PC-3 (cell line): ENCODE measurements at regions not wholly inside any gene's neighbourhood (a gene's known extent, or its start where the extent isn't known, plus 50 kb on each side); places are given as distances from the start of the nearest gene placed in this dataset.

Experiments used
- CTCF ChIP-seq: fragments of 300-600 bp; sonication (generic); conservative IDR thresholded peaks from 2 replicates; pipeline ENCODE4 v1.5.1; 2017; ENCODE audit warnings: antibody characterized with exemption, low read depth, mild to moderate bottlenecking, low read length
- EZH2 ChIP-seq: fragments of 300-600 bp; sonication (generic); IDR thresholded peaks from one replicate; pipeline ENCODE4 v1.6.1; 2017; ENCODE audit warnings: antibody characterized with exemption, mild to moderate bottlenecking, low read length; ENCODE audit not compliant: unreplicated experiment
- EZH2phosphoT487 ChIP-seq: fragments of 300-600 bp; sonication (generic); IDR thresholded peaks from 2 replicates; pipeline ENCODE4 v1.6.1; 2018; ENCODE audit warnings: mild to moderate bottlenecking, antibody characterized with exemption, low read length, borderline replicate concordance

GRCh38 chr12:9260931-9261330 lies 52.7 kb upstream of the PZP start:
- TF ChIP-seq CTCF (no peak), EZH2phosphoT487 (no peak), EZH2 (no peak)
